ENCODE measurements at regions not wholly inside any gene's neighbourhood (a gene's known extent, or its start where the extent isn't known, plus 50 kb on each side); places are given as distances from the start of the nearest gene placed in this dataset.

- Histone ChIP-seq H3K9me2 (replicated peaks; ENCODE audit: insufficient read depth, low read length) (no peaks in the 10 kb centered on the region), H3F3A (ENCODE audit: insufficient read depth, low read length) (no peaks in the 10 kb centered on the region), H3K9ac (ENCODE audit: low read length) (no peak overlapping the region), H3K27ac (ENCODE audit: low read length) (no peak overlapping the region), H2AFZ (ENCODE audit: low read length) (no peak overlapping the region), H3K36me3 (replicated peaks; ENCODE audit: insufficient read depth, low read length) (no peaks in the 10 kb centered on the region), H3K27me3 (replicated peaks; ENCODE audit: insufficient read depth, low read length) (no peaks in the 10 kb centered on the region), H3K4me3 (ENCODE audit: low read length) (no peak overlapping the region), H3K9me3 (replicated peaks; ENCODE audit: insufficient read depth, low read length) (no peaks in the 10 kb centered on the region), H3K4me2 (ENCODE audit: low read depth, low read length) (no peak overlapping the region), H3K79me2 (ENCODE audit: low read length) (no peaks in the 10 kb centered on the region), H4K20me1 (ENCODE audit: insufficient read depth, low read length) (no peaks in the 10 kb centered on the region), H3K4me1 (ENCODE audit: low read length) (no peaks in the 10 kb centered on the region)
- no peak for DNase-seq
- TF ChIP-seq EZH2 (optimal IDR thresholded peaks at IDR 0.05; ENCODE audit: low read depth, low read length): no peak
- TF ChIP-seq EZH2phosphoT487 (IDR thresholded peaks at IDR 0.05; ENCODE audit: low read length): no peak
- no peak for TF ChIP-seq CTCF (IDR thresholded peaks at IDR 0.05; ENCODE audit: low read length)
Measured at GRCh38 chr3:20417388-20418108, 231.5 kb upstream of the SGO1 start.

- Histone ChIP-seq H3K4me2 (ENCODE audit: low read depth, low read length) (no peak overlapping the region), H3K4me1 (ENCODE audit: low read length) (no peaks in the 10 kb centered on the region), H3K9ac (ENCODE audit: low read length) (no peak overlapping the region), H3K4me3 (ENCODE audit: low read length) (no peak overlapping the region), H2AFZ (ENCODE audit: low read length) (no peak overlapping the region), H3K79me2 (ENCODE audit: low read length) (no peaks in the 10 kb centered on the region), H3K36me3 (replicated peaks; ENCODE audit: insufficient read depth, low read length) (no peaks in the 10 kb centered on the region), H3K27me3 (replicated peaks; ENCODE audit: insufficient read depth, low read length) (no peaks in the 10 kb centered on the region), H3K27ac (ENCODE audit: low read length) (no peak overlapping the region), H3F3A (ENCODE audit: insufficient read depth, low read length) (no peaks in the 10 kb centered on the region), H3K9me3 (replicated peaks; ENCODE audit: insufficient read depth, low read length) (no peaks in the 10 kb centered on the region), H4K20me1 (ENCODE audit: insufficient read depth, low read length) (no peaks in the 10 kb centered on the region), H3K9me2 (replicated peaks; ENCODE audit: insufficient read depth, low read length) (no peaks in the 10 kb centered on the region)
- DNase-seq: no peak
- TF ChIP-seq EZH2 (optimal IDR thresholded peaks at IDR 0.05; ENCODE audit: low read depth, low read length) (no peak), EZH2phosphoT487 (IDR thresholded peaks at IDR 0.05; ENCODE audit: low read length) (no peak), CTCF (IDR thresholded peaks at IDR 0.05; ENCODE audit: low read length) (no peak)
Measured at GRCh38 chr3:20406611-20407011, 220.6 kb upstream of the SGO1 start.

GRCh38 chr3:20405744-20406143, 219.7 kb upstream of the SGO1 start:
- H3K4me3 ChIP-seq (ENCODE audit: low read length): no peak overlapping the region
- TF ChIP-seq EZH2phosphoT487 (IDR thresholded peaks at IDR 0.05; ENCODE audit: low read length) (no peak), CTCF (IDR thresholded peaks at IDR 0.05; ENCODE audit: low read length) (no peak), EZH2 (optimal IDR thresholded peaks at IDR 0.05; ENCODE audit: low read depth, low read length) (no peak)

More at GRCh38 chr3:20405744-20406143, 219.7 kb upstream of the SGO1 start:
- no peaks in the 10 kb centered on the region for H3K27me3 ChIP-seq (replicated peaks; ENCODE audit: insufficient read depth, low read length)
- no peaks in the 10 kb centered on the region for H4K20me1 ChIP-seq (ENCODE audit: insufficient read depth, low read length)
- H3K79me2 ChIP-seq (ENCODE audit: low read length): no peaks in the 10 kb centered on the region
- no peak for DNase-seq
- H3K9ac ChIP-seq (ENCODE audit: low read length): no peak overlapping the region
- H3K9me3 ChIP-seq (replicated peaks; ENCODE audit: insufficient read depth, low read length): no peaks in the 10 kb centered on the region
- H3K27ac ChIP-seq (ENCODE audit: low read length): no peak overlapping the region
- no peaks in the 10 kb centered on the region for H3K36me3 ChIP-seq (replicated peaks; ENCODE audit: insufficient read depth, low read length)
- no peaks in the 10 kb centered on the region for H3K9me2 ChIP-seq (replicated peaks; ENCODE audit: insufficient read depth, low read length)
- H3F3A ChIP-seq (ENCODE audit: insufficient read depth, low read length): no peaks in the 10 kb centered on the region
- no peak overlapping the region for H3K4me2 ChIP-seq (ENCODE audit: low read depth, low read length)
- no peak overlapping the region for H2AFZ ChIP-seq (ENCODE audit: low read length)
- H3K4me1 ChIP-seq (ENCODE audit: low read length): no peaks in the 10 kb centered on the region
